Central memory CD8-positive, alpha-beta T cell (primary cell): ENCODE measurements at regions not wholly inside any gene's neighbourhood (a gene's known extent, or its start where the extent isn't known, plus 50 kb on each side); places are given as distances from the start of the nearest gene placed in this dataset.

Source experiments
- ATAC-seq: fragments of 150-1000 bp; cut with Tn5 transposase; replicated peaks from 2 replicates; pipeline ENCODE4 v1.10.0; 2022; ENCODE audit warnings: mild to moderate bottlenecking, moderate FRiP score, moderate number of reproducible peaks; ENCODE audit not compliant: poor library complexity, severe bottlenecking; ENCODE audit errors: extremely low read depth
- DNase-seq, 2 donors: peaks; one replicate each; pipeline ENCODE4 v3.0.0; 2021; ENCODE audit warnings: low spot score in 2 of 2
- H3K27ac Mint-ChIP-seq: one replicate; pipeline ENCODE4 v1.8.0; 2022; ENCODE audit warnings: low read depth, mild to moderate bottlenecking, moderate library complexity, mixed read lengths
- H3K27me3 Mint-ChIP-seq: one replicate; pipeline ENCODE4 v1.8.0; 2022; ENCODE audit warnings: mixed read lengths
- H3K36me3 Mint-ChIP-seq: one replicate; pipeline ENCODE4 v1.8.0; 2022; ENCODE audit warnings: mild to moderate bottlenecking, moderate library complexity, mixed read lengths; ENCODE audit not compliant: insufficient read depth
- H3K4me1 Mint-ChIP-seq: one replicate; pipeline ENCODE4 v1.8.0; 2022; ENCODE audit warnings: mixed read lengths
- H3K4me3 Mint-ChIP-seq: one replicate; pipeline ENCODE4 v1.8.0; 2022; ENCODE audit warnings: mild to moderate bottlenecking, moderate library complexity, mixed read lengths
- H3K9me3 Mint-ChIP-seq: one replicate; pipeline ENCODE4 v1.8.0; 2022; ENCODE audit warnings: mixed read lengths

GRCh38 chr9:88746029-88746742 is 211.2 kb downstream of the NXNL2 start:
- Mint-ChIP-seq H3K9me3 (no peaks in the 10 kb centered on the region), H3K36me3 (no peaks in the 10 kb centered on the region), H3K4me3 (no peak overlapping the region), H3K27me3 (peaks cover 13% of the 10 kb centered on the region), H3K27ac (no peak overlapping the region), H3K4me1 (no peaks in the 10 kb centered on the region)
- DNase-seq (no peak), ATAC-seq (no peak)

GRCh38 chr9:88746743-88747398 is 211.9 kb downstream of the NXNL2 start:
- H3K9me3 Mint-ChIP-seq: no peaks in the 10 kb centered on the region
- DNase-seq (no peak), ATAC-seq (no peak)
- H3K36me3 Mint-ChIP-seq: no peaks in the 10 kb centered on the region
- no peaks in the 10 kb centered on the region for H3K4me1 Mint-ChIP-seq
- H3K27ac Mint-ChIP-seq: no peak overlapping the region
- peaks cover 6% of the 10 kb centered on the region for H3K27me3 Mint-ChIP-seq
- no peak overlapping the region for H3K4me3 Mint-ChIP-seq

DNA sequence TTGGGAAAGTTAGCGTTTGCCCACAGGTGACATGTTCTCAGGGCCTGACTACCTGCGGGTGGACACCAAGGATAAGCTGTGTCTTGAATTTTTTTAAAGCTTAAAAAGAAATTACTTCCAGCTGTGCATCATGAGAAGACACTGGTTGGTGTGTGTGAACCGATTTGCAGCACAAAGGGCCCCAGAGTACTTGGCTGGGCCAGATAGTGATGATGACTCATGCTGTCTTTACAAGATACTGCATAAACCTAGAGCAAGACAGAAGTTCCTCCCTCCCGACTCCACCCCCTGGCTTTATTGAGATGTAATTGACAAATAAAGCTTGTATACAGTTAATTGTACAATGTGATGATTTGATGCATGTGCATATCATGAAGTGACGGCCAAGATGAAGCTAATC is 212.8 kb downstream of the NXNL2 start:
- H3K36me3 Mint-ChIP-seq: no peaks in the 10 kb centered on the region
- no peak overlapping the region for H3K4me3 Mint-ChIP-seq
- no peaks in the 10 kb centered on the region for H3K9me3 Mint-ChIP-seq
- no peak for ATAC-seq
- no peaks in the 10 kb centered on the region for H3K27me3 Mint-ChIP-seq
- H3K4me1 Mint-ChIP-seq: no peaks in the 10 kb centered on the region
- no peak overlapping the region for H3K27ac Mint-ChIP-seq
- no peak for DNase-seq

- H3K4me3 Mint-ChIP-seq: no peak overlapping the region
- H3K36me3 Mint-ChIP-seq: no peaks in the 10 kb centered on the region
- ATAC-seq (no peak), DNase-seq (no peak)
- H3K27ac Mint-ChIP-seq: no peak overlapping the region
- H3K27me3 Mint-ChIP-seq: no peaks in the 10 kb centered on the region
- H3K4me1 Mint-ChIP-seq: no peaks in the 10 kb centered on the region
- H3K9me3 Mint-ChIP-seq: no peaks in the 10 kb centered on the region
Measured at GRCh38 chr9:88748566-88749261, 213.7 kb downstream of the NXNL2 start.

GRCh38 chr9:88749420-88749819 is 214.4 kb downstream of the NXNL2 start:
- no peak for DNase-seq
- no peak overlapping the region for H3K4me3 Mint-ChIP-seq
- H3K9me3 Mint-ChIP-seq: no peaks in the 10 kb centered on the region
- no peak for ATAC-seq
- H3K27me3 Mint-ChIP-seq: no peaks in the 10 kb centered on the region
- no peaks in the 10 kb centered on the region for H3K36me3 Mint-ChIP-seq
- no peaks in the 10 kb centered on the region for H3K4me1 Mint-ChIP-seq
- H3K27ac Mint-ChIP-seq: no peak overlapping the region

DNA sequence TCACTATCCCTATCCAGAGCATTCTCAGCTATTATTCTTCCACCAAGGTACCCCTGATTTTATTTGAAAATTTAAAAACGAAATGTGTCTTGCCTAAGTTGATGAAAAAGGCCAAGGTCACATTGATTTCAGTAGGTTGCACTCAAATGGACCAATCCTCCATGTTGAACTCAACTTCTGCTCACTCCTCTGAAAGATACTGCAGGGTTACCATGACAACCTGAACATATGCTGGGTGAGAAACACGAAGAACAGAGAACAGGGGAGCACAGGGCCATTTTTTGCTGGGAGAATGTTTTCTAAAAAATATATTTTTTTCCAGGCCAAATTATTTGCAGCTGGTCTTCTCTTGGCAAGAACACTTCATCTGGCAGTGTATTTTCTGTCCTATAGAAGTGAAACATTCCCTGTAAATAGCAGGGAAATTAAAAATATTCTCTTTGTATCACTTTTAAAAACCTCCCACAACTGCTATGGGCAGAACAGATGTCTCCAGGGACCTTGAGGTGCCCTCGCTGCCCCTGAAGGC is 215.9 kb downstream of the NXNL2 start:
- Mint-ChIP-seq H3K4me1 (no peaks in the 10 kb centered on the region), H3K27me3 (no peaks in the 10 kb centered on the region), H3K27ac (no peak overlapping the region), H3K4me3 (no peak overlapping the region), H3K36me3 (no peaks in the 10 kb centered on the region), H3K9me3 (no peaks in the 10 kb centered on the region)
- ATAC-seq: no peak
- no peak for DNase-seq

DNA sequence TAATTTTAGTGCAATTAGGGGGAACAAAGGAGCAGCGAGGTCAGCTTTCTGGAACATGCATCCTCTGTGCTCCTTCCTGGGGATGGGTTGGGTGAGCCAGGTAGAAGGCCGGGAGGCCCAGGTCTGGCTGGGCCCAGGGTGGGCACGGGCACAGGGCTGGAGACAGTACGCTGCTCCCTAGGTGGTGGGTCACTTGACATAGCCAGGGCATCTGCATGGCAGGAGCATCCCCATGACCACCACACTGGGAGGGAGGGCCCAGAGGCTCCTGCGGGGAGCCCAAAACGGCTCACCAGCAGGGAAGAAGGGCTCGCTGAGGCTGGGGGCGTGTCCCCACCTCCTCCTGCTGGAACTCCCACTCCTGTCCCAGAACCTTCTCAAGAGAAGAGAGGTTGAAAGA is 216.8 kb downstream of the NXNL2 start:
- Mint-ChIP-seq H3K27ac (no peak overlapping the region), H3K27me3 (no peaks in the 10 kb centered on the region), H3K4me1 (no peaks in the 10 kb centered on the region), H3K9me3 (no peaks in the 10 kb centered on the region), H3K4me3 (no peak overlapping the region), H3K36me3 (no peaks in the 10 kb centered on the region)
- ATAC-seq: no peak
- DNase-seq: no peak

- Mint-ChIP-seq H3K27ac (no peak overlapping the region), H3K27me3 (peaks cover 13% of the 10 kb centered on the region), H3K9me3 (no peaks in the 10 kb centered on the region), H3K4me3 (no peak overlapping the region), H3K4me1 (no peaks in the 10 kb centered on the region), H3K36me3 (no peaks in the 10 kb centered on the region)
- no peak for ATAC-seq
- DNase-seq: no peak
Measured at GRCh38 chr9:88753691-88754367, 218.9 kb downstream of the NXNL2 start.

- no peak overlapping the region for H3K27ac Mint-ChIP-seq
- H3K36me3 Mint-ChIP-seq: no peaks in the 10 kb centered on the region
- ATAC-seq: no peak
- H3K4me3 Mint-ChIP-seq: no peak overlapping the region
- no peak for DNase-seq
- no peaks in the 10 kb centered on the region for H3K9me3 Mint-ChIP-seq
- peaks cover 19% of the 10 kb centered on the region for H3K27me3 Mint-ChIP-seq
- H3K4me1 Mint-ChIP-seq: no peaks in the 10 kb centered on the region
Measured at GRCh38 chr9:88754452-88754851, 219.5 kb downstream of the NXNL2 start.

DNA sequence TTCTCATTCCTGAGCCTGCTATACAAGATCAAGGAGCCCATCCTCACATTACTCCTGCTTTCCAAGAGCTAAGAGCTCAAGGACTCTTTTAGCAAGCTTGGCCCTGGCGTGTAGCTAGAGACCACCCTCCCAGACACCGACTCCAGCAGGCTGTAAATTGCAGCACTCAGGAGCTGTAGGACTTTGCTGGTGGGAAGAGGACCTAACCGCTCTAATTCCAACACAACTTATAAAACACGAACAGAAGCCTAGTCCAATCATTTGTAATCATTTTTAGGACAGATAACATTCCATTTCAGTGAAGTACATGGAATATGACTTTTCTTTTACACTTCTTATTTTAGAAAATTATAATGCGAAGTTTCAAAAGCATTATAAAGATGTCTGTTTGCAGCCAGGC is 219.9 kb downstream of the NXNL2 start:
- peaks cover 24% of the 10 kb centered on the region for H3K27me3 Mint-ChIP-seq
- ATAC-seq (no peak), DNase-seq (no peak)
- H3K36me3 Mint-ChIP-seq: no peaks in the 10 kb centered on the region
- H3K9me3 Mint-ChIP-seq: no peaks in the 10 kb centered on the region
- H3K4me3 Mint-ChIP-seq: no peak overlapping the region
- no peak overlapping the region for H3K27ac Mint-ChIP-seq
- no peaks in the 10 kb centered on the region for H3K4me1 Mint-ChIP-seq

- no peak for DNase-seq
- peaks cover 42% of the 10 kb centered on the region for H3K27me3 Mint-ChIP-seq
- no peaks in the 10 kb centered on the region for H3K36me3 Mint-ChIP-seq
- H3K27ac Mint-ChIP-seq: no peak overlapping the region
- H3K4me3 Mint-ChIP-seq: no peak overlapping the region
- no peak for ATAC-seq
- no peaks in the 10 kb centered on the region for H3K4me1 Mint-ChIP-seq
- no peaks in the 10 kb centered on the region for H3K9me3 Mint-ChIP-seq
Measured at GRCh38 chr9:88757406-88758010, 222.5 kb downstream of the NXNL2 start.

GRCh38 chr9:88759364-88759763 is 224.4 kb downstream of the NXNL2 start:
- ATAC-seq (no peak), DNase-seq (no peak)
- H3K36me3 Mint-ChIP-seq: no peaks in the 10 kb centered on the region
- no peak overlapping the region for H3K4me3 Mint-ChIP-seq
- peaks cover 42% of the 10 kb centered on the region for H3K27me3 Mint-ChIP-seq
- no peaks in the 10 kb centered on the region for H3K4me1 Mint-ChIP-seq
- H3K9me3 Mint-ChIP-seq: no peaks in the 10 kb centered on the region
- no peak overlapping the region for H3K27ac Mint-ChIP-seq
